NCI-H1694 treated with DMSO at 0.1 percent for 48 hours (cell line): ENCODE measurements at regions not wholly inside any gene's neighbourhood (a gene's known extent, or its start where the extent isn't known, plus 50 kb on each side); places are given as distances from the start of the nearest gene placed in this dataset.

Experiments used
- DNase-seq: peaks from one replicate; lab custom pipeline; 2025; lab: John Stamatoyannopoulos, UW

- no peak for DNase-seq
These were observed 1724.0 kb downstream of the RPA4 start for GRCh38 chrX:98607739-98608138.

- DNase-seq, result no peak
These were observed 1743.9 kb downstream of the RPA4 start for GRCh38 chrX:98627645-98628044.

- DNase-seq, result no peak
These were observed 1753.7 kb downstream of the RPA4 start for GRCh38 chrX:98637451-98637850.

GRCh38 chrX:98646351-98646750, 1762.6 kb downstream of the RPA4 start:
- DNase-seq, result no peak

- DNase-seq, result no peak
These were observed 1755.5 kb downstream of the PCDH19 start for GRCh38 chrX:98654565-98654964.
